22Rv1 (cell line): ENCODE measurements at regions not wholly inside any gene's neighbourhood (a gene's known extent, or its start where the extent isn't known, plus 50 kb on each side); places are given as distances from the start of the nearest gene placed in this dataset.

ENCODE experiments used
- CTCF ChIP-seq: fragments of 450-650 bp; IDR thresholded peaks from 2 replicates; pipeline ENCODE4 v1.5.1; 2017; ENCODE audit warnings: mild to moderate bottlenecking
- ZFX ChIP-seq: fragments of 450-650 bp; IDR thresholded peaks from 2 replicates; pipeline ENCODE4 v1.6.1; 2017; ENCODE audit warnings: antibody characterized with exemption, borderline replicate concordance

- TF ChIP-seq CTCF (no peak), ZFX (no peak)
Observed at GRCh38 chr11:15390857-15391256, 276.1 kb downstream of the INSC start.
